ENCODE measurements at regions not wholly inside any gene's neighbourhood (a gene's known extent, or its start where the extent isn't known, plus 50 kb on each side); places are given as distances from the start of the nearest gene placed in this dataset.

- Histone ChIP-seq H3K27me3 (ENCODE audit: control insufficient read depth in 3 of 3, insufficient read depth in 3 of 3, low read length in 3 of 3) (no peaks in the 10 kb centered on the region), H3K27ac (ENCODE audit: low read depth in 1 of 3, low read length in 2 of 3) (no peak overlapping the region), H3K36me3 (ENCODE audit: control insufficient read depth in 3 of 3, insufficient read depth in 2 of 3, low read depth in 1 of 3, low read length in 3 of 3) (no peaks in the 10 kb centered on the region), H3K4me3 (ENCODE audit: low read depth in 1 of 3, low read length in 3 of 3) (no peak overlapping the region), H3K9me3 (ENCODE audit: control insufficient read depth in 2 of 2, insufficient read depth in 1 of 2, low read depth in 1 of 2, low read length in 1 of 2) (no peaks in the 10 kb centered on the region), H3K4me1 (ENCODE audit: control insufficient read depth in 3 of 3, insufficient read depth in 2 of 3, low read depth in 1 of 3, low read length in 2 of 3) (no peaks in the 10 kb centered on the region)
- FAIRE-seq, result no peak
- DNase-seq, result no peak
- WGBS, 3 donors, result 74 to 78% (median 75%) methylated on average over 7 of the region's 7 CpGs
Observed at GRCh38 chr5:2861605-2862004, 110.1 kb upstream of the IRX2 start.

- no peak overlapping the region for H3K27ac ChIP-seq (ENCODE audit: low read depth in 1 of 3, low read length in 2 of 3)
- H3K4me3 ChIP-seq (ENCODE audit: low read depth in 1 of 3, low read length in 3 of 3), result no peak overlapping the region
- no peak for DNase-seq
- no peaks in the 10 kb centered on the region for H3K27me3 ChIP-seq (ENCODE audit: control insufficient read depth in 3 of 3, insufficient read depth in 3 of 3, low read length in 3 of 3)
- 40 to 51% (median 44%) methylated on average over 10 of the region's 10 CpGs for WGBS, 3 donors
- H3K9me3 ChIP-seq (ENCODE audit: control insufficient read depth in 2 of 2, insufficient read depth in 1 of 2, low read depth in 1 of 2, low read length in 1 of 2), result no peaks in the 10 kb centered on the region
- no peaks in the 10 kb centered on the region for H3K4me1 ChIP-seq (ENCODE audit: control insufficient read depth in 3 of 3, insufficient read depth in 2 of 3, low read depth in 1 of 3, low read length in 2 of 3)
- no peak for FAIRE-seq
- no peaks in the 10 kb centered on the region for H3K36me3 ChIP-seq (ENCODE audit: control insufficient read depth in 3 of 3, insufficient read depth in 2 of 3, low read depth in 1 of 3, low read length in 3 of 3)
Observed at GRCh38 chr5:2860101-2860500, 108.6 kb upstream of the IRX2 start.

GRCh38 chr5:2857837-2858236 is 106.4 kb upstream of the IRX2 start:
- no peaks in the 10 kb centered on the region for H3K9me3 ChIP-seq (ENCODE audit: control insufficient read depth in 2 of 2, insufficient read depth in 1 of 2, low read depth in 1 of 2, low read length in 1 of 2)
- H3K4me3 ChIP-seq (ENCODE audit: low read depth in 1 of 3, low read length in 3 of 3), result no peak overlapping the region
- no peaks in the 10 kb centered on the region for H3K4me1 ChIP-seq (ENCODE audit: control insufficient read depth in 3 of 3, insufficient read depth in 2 of 3, low read depth in 1 of 3, low read length in 2 of 3)
- no peaks in the 10 kb centered on the region for H3K36me3 ChIP-seq (ENCODE audit: control insufficient read depth in 3 of 3, insufficient read depth in 2 of 3, low read depth in 1 of 3, low read length in 3 of 3)
- WGBS, 3 donors, result 44 to 59% (median 55%) methylated on average over 2 of the region's 2 CpGs
- no peaks in the 10 kb centered on the region for H3K27me3 ChIP-seq (ENCODE audit: control insufficient read depth in 3 of 3, insufficient read depth in 3 of 3, low read length in 3 of 3)
- DNase-seq (no peak), FAIRE-seq (no peak)
- no peak overlapping the region for H3K27ac ChIP-seq (ENCODE audit: low read depth in 1 of 3, low read length in 2 of 3)

GRCh38 chr5:2856206-2856605 is 104.7 kb upstream of the IRX2 start:
- Histone ChIP-seq H3K9me3 (ENCODE audit: control insufficient read depth in 2 of 2, insufficient read depth in 1 of 2, low read depth in 1 of 2, low read length in 1 of 2) (no peaks in the 10 kb centered on the region), H3K4me1 (ENCODE audit: control insufficient read depth in 3 of 3, insufficient read depth in 2 of 3, low read depth in 1 of 3, low read length in 2 of 3) (no peaks in the 10 kb centered on the region), H3K4me3 (ENCODE audit: low read depth in 1 of 3, low read length in 3 of 3) (no peak overlapping the region), H3K27ac (ENCODE audit: low read depth in 1 of 3, low read length in 2 of 3) (no peak overlapping the region), H3K27me3 (ENCODE audit: control insufficient read depth in 3 of 3, insufficient read depth in 3 of 3, low read length in 3 of 3) (no peaks in the 10 kb centered on the region), H3K36me3 (ENCODE audit: control insufficient read depth in 3 of 3, insufficient read depth in 2 of 3, low read depth in 1 of 3, low read length in 3 of 3) (no peaks in the 10 kb centered on the region)
- FAIRE-seq (no peak), DNase-seq (no peak)
- WGBS, 3 donors, result 81 to 82% (median 81%) methylated on average over 13 of the region's 13 CpGs

- no peak overlapping the region for H3K27ac ChIP-seq (ENCODE audit: low read depth in 1 of 3, low read length in 2 of 3)
- no peaks in the 10 kb centered on the region for H3K9me3 ChIP-seq (ENCODE audit: control insufficient read depth in 2 of 2, insufficient read depth in 1 of 2, low read depth in 1 of 2, low read length in 1 of 2)
- FAIRE-seq (no peak), DNase-seq (no peak)
- H3K4me1 ChIP-seq (ENCODE audit: control insufficient read depth in 3 of 3, insufficient read depth in 2 of 3, low read depth in 1 of 3, low read length in 2 of 3), result no peaks in the 10 kb centered on the region
- no peak overlapping the region for H3K4me3 ChIP-seq (ENCODE audit: low read depth in 1 of 3, low read length in 3 of 3)
- 68 to 86% (median 70%) methylated on average over 1 of the region's 1 CpG for WGBS, 3 donors
- no peaks in the 10 kb centered on the region for H3K27me3 ChIP-seq (ENCODE audit: control insufficient read depth in 3 of 3, insufficient read depth in 3 of 3, low read length in 3 of 3)
- H3K36me3 ChIP-seq (ENCODE audit: control insufficient read depth in 3 of 3, insufficient read depth in 2 of 3, low read depth in 1 of 3, low read length in 3 of 3), result no peaks in the 10 kb centered on the region
Observed at GRCh38 chr5:2852446-2852845, 101.0 kb upstream of the IRX2 start.

GRCh38 chr5:2851895-2852294 is 100.4 kb upstream of the IRX2 start:
- Histone ChIP-seq H3K27me3 (ENCODE audit: control insufficient read depth in 3 of 3, insufficient read depth in 3 of 3, low read length in 3 of 3) (no peaks in the 10 kb centered on the region), H3K9me3 (ENCODE audit: control insufficient read depth in 2 of 2, insufficient read depth in 1 of 2, low read depth in 1 of 2, low read length in 1 of 2) (no peaks in the 10 kb centered on the region), H3K27ac (ENCODE audit: low read depth in 1 of 3, low read length in 2 of 3) (no peak overlapping the region), H3K4me3 (ENCODE audit: low read depth in 1 of 3, low read length in 3 of 3) (no peak overlapping the region), H3K4me1 (ENCODE audit: control insufficient read depth in 3 of 3, insufficient read depth in 2 of 3, low read depth in 1 of 3, low read length in 2 of 3) (no peaks in the 10 kb centered on the region), H3K36me3 (ENCODE audit: control insufficient read depth in 3 of 3, insufficient read depth in 2 of 3, low read depth in 1 of 3, low read length in 3 of 3) (no peaks in the 10 kb centered on the region)
- 71 to 83% (median 78%) methylated on average over 5 of the region's 5 CpGs for WGBS, 3 donors
- FAIRE-seq, result no peak
- DNase-seq, result no peak

- FAIRE-seq (no peak), DNase-seq (no peak)
- no peaks in the 10 kb centered on the region for H3K36me3 ChIP-seq (ENCODE audit: control insufficient read depth in 3 of 3, insufficient read depth in 2 of 3, low read depth in 1 of 3, low read length in 3 of 3)
- no peak overlapping the region for H3K27ac ChIP-seq (ENCODE audit: low read depth in 1 of 3, low read length in 2 of 3)
- no peaks in the 10 kb centered on the region for H3K4me1 ChIP-seq (ENCODE audit: control insufficient read depth in 3 of 3, insufficient read depth in 2 of 3, low read depth in 1 of 3, low read length in 2 of 3)
- no peaks in the 10 kb centered on the region for H3K27me3 ChIP-seq (ENCODE audit: control insufficient read depth in 3 of 3, insufficient read depth in 3 of 3, low read length in 3 of 3)
- WGBS, 3 donors, result 76 to 80% (median 77%) methylated on average over 6 of the region's 6 CpGs
- H3K4me3 ChIP-seq (ENCODE audit: low read depth in 1 of 3, low read length in 3 of 3), result no peak overlapping the region
- H3K9me3 ChIP-seq (ENCODE audit: control insufficient read depth in 2 of 2, insufficient read depth in 1 of 2, low read depth in 1 of 2, low read length in 1 of 2), result no peaks in the 10 kb centered on the region
Observed at GRCh38 chr5:2849429-2849828, 98.0 kb upstream of the IRX2 start.

- H3K4me3 ChIP-seq (ENCODE audit: low read depth in 1 of 3, low read length in 3 of 3), result no peak overlapping the region
- H3K4me1 ChIP-seq (ENCODE audit: control insufficient read depth in 3 of 3, insufficient read depth in 2 of 3, low read depth in 1 of 3, low read length in 2 of 3), result no peaks in the 10 kb centered on the region
- no peak for DNase-seq
- H3K9me3 ChIP-seq (ENCODE audit: control insufficient read depth in 2 of 2, insufficient read depth in 1 of 2, low read depth in 1 of 2, low read length in 1 of 2), result no peaks in the 10 kb centered on the region
- no peak overlapping the region for H3K27ac ChIP-seq (ENCODE audit: low read depth in 1 of 3, low read length in 2 of 3)
- FAIRE-seq, result no peak
- WGBS, 3 donors, result 59 to 64% (median 60%) methylated on average over 11 of the region's 11 CpGs
- H3K36me3 ChIP-seq (ENCODE audit: control insufficient read depth in 3 of 3, insufficient read depth in 2 of 3, low read depth in 1 of 3, low read length in 3 of 3), result no peaks in the 10 kb centered on the region
- no peaks in the 10 kb centered on the region for H3K27me3 ChIP-seq (ENCODE audit: control insufficient read depth in 3 of 3, insufficient read depth in 3 of 3, low read length in 3 of 3)
Observed at GRCh38 chr5:2848619-2849018, 97.1 kb upstream of the IRX2 start.

- Histone ChIP-seq H3K4me1 (ENCODE audit: control insufficient read depth in 3 of 3, insufficient read depth in 2 of 3, low read depth in 1 of 3, low read length in 2 of 3) (no peaks in the 10 kb centered on the region), H3K9me3 (ENCODE audit: control insufficient read depth in 2 of 2, insufficient read depth in 1 of 2, low read depth in 1 of 2, low read length in 1 of 2) (no peaks in the 10 kb centered on the region), H3K27me3 (ENCODE audit: control insufficient read depth in 3 of 3, insufficient read depth in 3 of 3, low read length in 3 of 3) (no peaks in the 10 kb centered on the region), H3K4me3 (ENCODE audit: low read depth in 1 of 3, low read length in 3 of 3) (no peak overlapping the region), H3K27ac (ENCODE audit: low read depth in 1 of 3, low read length in 2 of 3) (no peak overlapping the region), H3K36me3 (ENCODE audit: control insufficient read depth in 3 of 3, insufficient read depth in 2 of 3, low read depth in 1 of 3, low read length in 3 of 3) (no peaks in the 10 kb centered on the region)
- WGBS, 3 donors, result 80 to 84% (median 84%) methylated on average over 11 of the region's 11 CpGs
- FAIRE-seq (no peak), DNase-seq (no peak)
Observed at GRCh38 chr5:2847608-2848007, 96.1 kb upstream of the IRX2 start.

Measured in small intestine (tissue), 7 donors.